Esophagus squamous epithelium (tissue), 4 donors: ENCODE measurements at regions not wholly inside any gene's neighbourhood (a gene's known extent, or its start where the extent isn't known, plus 50 kb on each side); places are given as distances from the start of the nearest gene placed in this dataset.

Experiments
- CTCF ChIP-seq, 6 experiments: fragments of 450-650 bp in 4 of 6; fragments of 200-600 bp in 2 of 6; sonication (generic) in 2 of 6; IDR thresholded peaks; one replicate each; pipeline ENCODE4 v1.5.1; 2016 to 2019; ENCODE audit warnings: antibody characterized with exemption in 6 of 6, mild to moderate bottlenecking in 4 of 6, moderate library complexity in 4 of 6
- POLR2A ChIP-seq, 4 donors: fragments of 450-650 bp; IDR thresholded peaks; one replicate each; pipeline ENCODE4 v1.6.1; 2017; ENCODE audit warnings: antibody characterized with exemption in 4 of 4, mild to moderate bottlenecking in 4 of 4, moderate library complexity in 3 of 4

GRCh38 chr6:45814772-45815171 lies 200.9 kb downstream of the CLIC5 start:
- TF ChIP-seq POLR2A (IDR thresholded peaks at IDR 0.05) (no peak), CTCF (IDR thresholded peaks at IDR 0.05) (no peak)
